NCI-H1436 (cell line): ENCODE measurements at regions not wholly inside any gene's neighbourhood (a gene's known extent, or its start where the extent isn't known, plus 50 kb on each side); places are given as distances from the start of the nearest gene placed in this dataset.

Experiments used
- DNase-seq: peaks from one replicate; lab custom pipeline; 2025; lab: John Stamatoyannopoulos, UW

GRCh38 chr9:13716601-13717321, 437.3 kb upstream of the MPDZ start:
- DNase-seq: no peak

- no peak for DNase-seq
Measured at GRCh38 chr9:13716090-13716489, 436.6 kb upstream of the MPDZ start.

- no peak for DNase-seq
Measured at GRCh38 chr9:13715430-13715829, 435.9 kb upstream of the MPDZ start.

GRCh38 chr9:13707612-13708576, 428.4 kb upstream of the MPDZ start:
- DNase-seq: no peak

GRCh38 chr9:13705918-13706317, 426.4 kb upstream of the MPDZ start:
- no peak for DNase-seq

GRCh38 chr9:13705373-13705772, 425.9 kb upstream of the MPDZ start:
- DNase-seq: no peak

GRCh38 chr9:13690595-13690994, 411.1 kb upstream of the MPDZ start:
- DNase-seq: no peak

GRCh38 chr9:13689925-13690324, 410.4 kb upstream of the MPDZ start:
- DNase-seq: no peak

GRCh38 chr9:13688990-13689600, 409.6 kb upstream of the MPDZ start:
- no peak for DNase-seq

GRCh38 chr9:13688223-13688989, 408.9 kb upstream of the MPDZ start:
- DNase-seq: no peak

GRCh38 chr9:13684656-13685055, 405.2 kb upstream of the MPDZ start:
- DNase-seq: no peak

GRCh38 chr9:13677801-13678200, 398.3 kb upstream of the MPDZ start:
- DNase-seq: no peak

GRCh38 chr9:13675638-13676000, 396.1 kb upstream of the MPDZ start:
- no peak for DNase-seq

- DNase-seq: no peak
Measured at GRCh38 chr9:13674926-13675637, 395.6 kb upstream of the MPDZ start.

- no peak for DNase-seq
Measured at GRCh38 chr9:13673348-13673747, 393.9 kb upstream of the MPDZ start.

GRCh38 chr9:13665418-13666066, 386.1 kb upstream of the MPDZ start:
- no peak for DNase-seq

GRCh38 chr9:13661014-13661413, 381.5 kb upstream of the MPDZ start:
- no peak for DNase-seq

- DNase-seq: no peak
Measured at GRCh38 chr9:13651969-13652663, 372.6 kb upstream of the MPDZ start.

- no peak for DNase-seq
Measured at GRCh38 chr9:13651526-13651925, 372.0 kb upstream of the MPDZ start.

GRCh38 chr9:13648676-13649075, 369.2 kb upstream of the MPDZ start:
- DNase-seq: no peak
